ENCODE measurements at regions not wholly inside any gene's neighbourhood (a gene's known extent, or its start where the extent isn't known, plus 50 kb on each side); places are given as distances from the start of the nearest gene placed in this dataset.

DNA sequence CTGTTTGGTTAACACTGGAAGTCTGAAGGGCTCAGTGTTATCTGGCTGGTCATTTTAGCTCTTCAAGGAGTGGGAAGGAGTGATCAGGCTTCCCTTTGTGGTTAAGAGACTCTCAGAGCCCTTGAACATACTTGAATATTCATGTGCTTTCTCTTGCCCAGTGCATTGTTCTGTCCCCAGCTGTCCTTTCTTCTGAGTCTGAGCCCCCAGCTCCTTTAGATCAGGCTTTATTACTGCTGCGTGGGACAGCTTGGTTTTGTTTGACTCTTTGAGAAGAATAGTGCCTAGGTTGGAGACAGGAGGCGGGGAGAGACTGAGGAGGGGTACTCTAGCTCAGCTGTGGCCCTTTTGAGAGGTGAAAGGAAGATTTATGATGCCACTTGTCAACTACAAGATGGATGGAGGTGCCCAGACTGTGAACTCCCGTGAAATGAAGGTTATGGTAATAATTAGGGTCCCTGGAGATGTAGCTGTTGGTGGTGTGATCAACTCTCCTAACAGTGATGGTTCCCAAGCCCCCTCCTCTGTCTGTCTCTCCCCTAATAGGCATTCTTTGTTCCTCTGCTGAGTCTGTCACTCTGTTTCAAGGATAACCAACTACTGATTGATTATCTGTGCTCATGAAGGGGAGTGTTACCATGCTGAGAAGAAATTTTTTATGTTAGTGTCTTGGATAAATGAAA is 83.1 kb upstream of the GLRA1 start:
- DNase-seq (ENCODE audit: insufficient read length) (no peak), FAIRE-seq (no peak)
- TF ChIP-seq POLR2AphosphoS5 (IDR thresholded peaks at IDR 0.05; ENCODE audit: low read depth, low read length) (no peak), TAF1 (IDR thresholded peaks at IDR 0.05; ENCODE audit: borderline replicate concordance, low read depth, low read length) (no peak), POLR2A (IDR thresholded peaks at IDR 0.05; ENCODE audit: low read depth, low read length) (no peak)

- no peak for TF ChIP-seq POLR2AphosphoS5 (IDR thresholded peaks at IDR 0.05; ENCODE audit: low read depth, low read length)
- TF ChIP-seq TAF1 (IDR thresholded peaks at IDR 0.05; ENCODE audit: borderline replicate concordance, low read depth, low read length) = no peak
- no peak for TF ChIP-seq POLR2A (IDR thresholded peaks at IDR 0.05; ENCODE audit: low read depth, low read length)
- no peak for DNase-seq (ENCODE audit: insufficient read length)
- no peak for FAIRE-seq
Measured at GRCh38 chr5:152004095-152004494, 79.4 kb upstream of the GLRA1 start.
